Progenitor cell of endocrine pancreas (in vitro differentiated cells): ENCODE measurements at regions not wholly inside any gene's neighbourhood (a gene's known extent, or its start where the extent isn't known, plus 50 kb on each side); places are given as distances from the start of the nearest gene placed in this dataset.
"Not testable (repeated sequence)": the region's sequence is repeated elsewhere in the genome, so short reads cannot be mapped to it uniquely, and the experiment has no call there.

Source experiments
- DNase-seq: peaks from one replicate; pipeline ENCODE4 v3.0.0; 2021; ENCODE audit warnings: low spot score; ENCODE audit not compliant: unreplicated experiment
- H3K27ac Mint-ChIP-seq: 2 replicates; pipeline ENCODE4 v1.8.0; 2021; ENCODE audit warnings: mild to moderate bottlenecking, moderate library complexity, mixed read lengths
- H3K27me3 Mint-ChIP-seq: 2 replicates; pipeline ENCODE4 v1.8.0; 2021; ENCODE audit warnings: mixed read lengths
- H3K36me3 Mint-ChIP-seq: 2 replicates; pipeline ENCODE4 v1.8.0; 2022; ENCODE audit warnings: mixed read lengths; ENCODE audit not compliant: insufficient read depth
- H3K4me1 Mint-ChIP-seq: 2 replicates; pipeline ENCODE4 v1.8.0; 2021; ENCODE audit warnings: low read depth, mixed read lengths
- H3K4me3 Mint-ChIP-seq: 2 replicates; pipeline ENCODE4 v1.8.0; 2021; ENCODE audit warnings: low read depth, mild to moderate bottlenecking, moderate library complexity, mixed read lengths
- H3K9me3 Mint-ChIP-seq: 2 replicates; pipeline ENCODE4 v1.8.0; 2021; ENCODE audit warnings: low read depth, mixed read lengths
- TF ChIP-seq, protein P1 (sequence below): fragments of 200-600 bp; sonication (generic); IDR thresholded peaks from one replicate; pipeline ENCODE4 v1.5.0; 2021; ENCODE audit warnings: antibody characterized with exemption, mild to moderate bottlenecking; ENCODE audit not compliant: unreplicated experiment

DNA sequence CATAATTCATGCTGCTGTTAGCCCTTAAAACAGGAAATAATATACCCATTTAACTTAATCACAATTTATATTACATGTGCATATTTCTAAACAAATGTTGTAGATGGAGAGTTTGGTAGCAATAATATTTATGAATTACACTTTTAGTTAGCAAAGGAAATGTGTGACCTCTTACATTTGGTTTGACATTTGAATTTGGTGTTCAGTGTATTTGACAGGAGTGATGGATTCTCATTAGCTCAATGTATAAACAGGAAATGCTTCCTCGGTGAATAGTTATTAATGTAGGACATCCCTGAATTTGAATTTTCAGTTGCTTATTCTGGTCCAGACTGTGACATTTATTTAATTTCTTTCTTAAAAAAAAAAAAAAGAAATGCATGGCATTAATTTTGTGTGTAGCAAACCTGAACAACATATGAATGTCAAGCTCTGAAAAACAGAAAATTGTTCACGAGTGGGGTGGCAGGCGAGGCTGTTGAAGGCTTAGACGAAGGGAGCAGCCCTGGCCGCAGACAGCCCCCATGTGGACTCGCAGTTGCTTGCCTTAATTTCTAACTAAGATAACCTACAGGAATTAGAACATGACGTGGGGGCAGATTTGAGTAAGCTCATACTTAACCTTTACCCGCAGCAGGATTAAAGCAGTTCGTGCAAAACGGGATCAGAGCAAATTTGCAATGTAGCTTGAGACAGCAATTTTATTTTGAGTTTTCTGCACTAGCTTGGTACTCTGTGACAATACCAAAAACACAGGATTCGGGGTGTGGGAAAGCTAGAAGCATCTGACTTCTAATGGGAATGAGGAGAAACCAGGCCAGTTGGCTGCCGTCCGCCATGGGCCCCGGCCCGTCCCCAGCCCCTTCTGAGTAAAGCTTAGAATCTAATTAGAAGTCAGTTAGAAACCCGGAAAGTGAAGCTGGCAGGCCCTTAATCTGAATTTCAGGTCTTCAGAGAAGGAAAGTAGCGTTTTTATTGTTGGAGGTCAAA, 134.3 kb downstream of the MACROH2A1 start:
- peaks cover 12% of the 10 kb centered on the region for H3K4me1 Mint-ChIP-seq
- H3K4me3 Mint-ChIP-seq, result no peak overlapping the region
- peaks cover 4% of the 10 kb centered on the region for H3K36me3 Mint-ChIP-seq
- peaks cover 4% of the 10 kb centered on the region for H3K27me3 Mint-ChIP-seq
- peaks cover 13% of the 10 kb centered on the region for H3K9me3 Mint-ChIP-seq
- TF ChIP-seq, protein P1, sequence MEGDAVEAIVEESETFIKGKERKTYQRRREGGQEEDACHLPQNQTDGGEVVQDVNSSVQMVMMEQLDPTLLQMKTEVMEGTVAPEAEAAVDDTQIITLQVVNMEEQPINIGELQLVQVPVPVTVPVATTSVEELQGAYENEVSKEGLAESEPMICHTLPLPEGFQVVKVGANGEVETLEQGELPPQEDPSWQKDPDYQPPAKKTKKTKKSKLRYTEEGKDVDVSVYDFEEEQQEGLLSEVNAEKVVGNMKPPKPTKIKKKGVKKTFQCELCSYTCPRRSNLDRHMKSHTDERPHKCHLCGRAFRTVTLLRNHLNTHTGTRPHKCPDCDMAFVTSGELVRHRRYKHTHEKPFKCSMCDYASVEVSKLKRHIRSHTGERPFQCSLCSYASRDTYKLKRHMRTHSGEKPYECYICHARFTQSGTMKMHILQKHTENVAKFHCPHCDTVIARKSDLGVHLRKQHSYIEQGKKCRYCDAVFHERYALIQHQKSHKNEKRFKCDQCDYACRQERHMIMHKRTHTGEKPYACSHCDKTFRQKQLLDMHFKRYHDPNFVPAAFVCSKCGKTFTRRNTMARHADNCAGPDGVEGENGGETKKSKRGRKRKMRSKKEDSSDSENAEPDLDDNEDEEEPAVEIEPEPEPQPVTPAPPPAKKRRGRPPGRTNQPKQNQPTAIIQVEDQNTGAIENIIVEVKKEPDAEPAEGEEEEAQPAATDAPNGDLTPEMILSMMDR, result no peak
- no peak for DNase-seq
- H3K27ac Mint-ChIP-seq, result no peak overlapping the region

GRCh38 chr5:135263022-135263668, 135.9 kb downstream of the MACROH2A1 start:
- peaks cover 4% of the 10 kb centered on the region for H3K27me3 Mint-ChIP-seq
- no peak for DNase-seq
- no peak overlapping the region for H3K27ac Mint-ChIP-seq
- H3K36me3 Mint-ChIP-seq, result peaks cover 6% of the 10 kb centered on the region
- H3K4me3 Mint-ChIP-seq, result no peak overlapping the region
- peaks cover 16% of the 10 kb centered on the region for H3K9me3 Mint-ChIP-seq
- peaks cover 12% of the 10 kb centered on the region for H3K4me1 Mint-ChIP-seq
- TF ChIP-seq, protein P1, result no peak

DNA sequence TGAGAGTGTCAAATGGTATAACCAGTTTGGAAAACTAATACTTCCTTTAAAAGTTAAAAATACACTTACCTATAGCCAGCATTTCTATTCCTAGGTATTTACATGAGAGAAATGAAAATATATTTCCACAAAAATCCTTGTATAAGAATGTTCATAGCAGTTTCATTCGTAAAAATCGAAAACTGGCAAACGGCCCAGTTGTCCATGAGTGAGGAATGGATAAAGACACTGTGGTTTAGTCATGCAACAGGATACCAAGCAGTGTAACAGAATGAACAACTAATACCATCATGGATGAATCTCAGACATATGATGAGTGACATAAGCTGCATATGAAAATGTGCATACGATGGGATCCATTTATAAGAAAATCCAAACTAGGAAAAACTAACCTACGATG, 136.7 kb downstream of the MACROH2A1 start:
- TF ChIP-seq, protein P1, result no peak
- Mint-ChIP-seq H3K27me3 (peaks cover 3% of the 10 kb centered on the region), H3K9me3 (peaks cover 16% of the 10 kb centered on the region), H3K4me3 (no peak overlapping the region), H3K27ac (no peak overlapping the region), H3K36me3 (peaks cover 6% of the 10 kb centered on the region), H3K4me1 (peaks cover 11% of the 10 kb centered on the region)
- no peak for DNase-seq

GRCh38 chr5:135260108-135260507, 138.9 kb downstream of the MACROH2A1 start:
- not testable (repeated sequence) for H3K27me3 Mint-ChIP-seq, H3K36me3 Mint-ChIP-seq, DNase-seq, H3K27ac Mint-ChIP-seq, H3K4me3 Mint-ChIP-seq
- peaks cover 16% of the 10 kb centered on the region for H3K9me3 Mint-ChIP-seq
- H3K4me1 Mint-ChIP-seq, result peaks cover 13% of the 10 kb centered on the region

DNA sequence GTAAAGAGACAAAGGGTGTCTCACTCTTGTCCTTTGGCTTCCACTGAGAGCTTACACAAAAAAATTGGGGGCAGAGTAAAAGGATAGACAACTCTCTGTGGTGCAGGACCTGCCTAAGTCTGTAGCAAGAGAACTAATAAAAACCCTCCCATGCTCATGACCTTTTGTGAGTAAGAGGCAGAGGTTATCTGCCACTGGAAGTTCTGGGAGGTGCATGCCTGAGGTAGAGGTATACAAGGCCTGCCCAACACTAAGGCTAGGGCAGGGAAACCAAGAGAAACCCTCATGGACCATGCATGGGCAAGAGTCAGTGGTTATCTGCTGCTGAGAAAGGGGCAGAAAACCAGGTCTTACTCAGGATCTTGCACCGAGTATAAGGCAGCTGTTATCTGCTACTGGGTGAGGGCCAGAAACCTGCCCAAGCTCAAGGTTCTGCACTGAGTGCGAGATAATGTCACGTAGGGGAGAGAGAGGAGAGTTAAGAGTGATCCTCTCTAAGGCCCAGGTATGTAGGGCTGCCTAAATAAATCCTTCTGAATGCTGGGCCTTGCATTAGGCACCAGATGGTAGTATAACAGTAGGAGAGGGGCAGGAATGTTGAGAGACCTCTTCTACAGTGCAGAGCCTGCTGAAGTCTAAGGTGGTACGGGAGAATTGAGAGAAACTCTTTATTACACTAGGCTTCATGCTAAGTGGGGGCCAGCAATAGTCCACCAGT, 143.4 kb downstream of the MACROH2A1 start:
- Mint-ChIP-seq H3K27me3 (no peaks in the 10 kb centered on the region), H3K27ac (no peak overlapping the region), H3K9me3 (peaks cover 10% of the 10 kb centered on the region), H3K4me1 (peaks cover 16% of the 10 kb centered on the region), H3K4me3 (no peak overlapping the region), H3K36me3 (peaks cover 4% of the 10 kb centered on the region)
- no peak for DNase-seq
- TF ChIP-seq, protein P1, result no peak
